Panc1 (cell line): ENCODE measurements at regions not wholly inside any gene's neighbourhood (a gene's known extent, or its start where the extent isn't known, plus 50 kb on each side); places are given as distances from the start of the nearest gene placed in this dataset.

ENCODE experiments used
- POLR2AphosphoS5 ChIP-seq: IDR thresholded peaks from 2 replicates; pipeline ENCODE4 v1.6.1; 2012; ENCODE audit warnings: mild to moderate bottlenecking, low read depth, low read length, moderate library complexity
- SIN3A ChIP-seq: IDR thresholded peaks from 2 replicates; pipeline ENCODE4 v1.6.1; 2012; ENCODE audit warnings: low read depth, mild to moderate bottlenecking, low read length, moderate library complexity, borderline replicate concordance; ENCODE audit not compliant: insufficient read depth
- TF ChIP-seq, protein P1 (sequence below): fragments of 450-650 bp; IDR thresholded peaks from 2 replicates; pipeline ENCODE4 v1.5.1; 2017; ENCODE audit warnings: mild to moderate bottlenecking
- TF ChIP-seq, protein P2 (sequence below), 2 experiments: IDR thresholded peaks; 2 replicates each; pipeline ENCODE4 v1.6.1; 2011 to 2012; ENCODE audit warnings: low read depth in 2 of 2, control low read depth in 1 of 2, low read length in 1 of 2, mild to moderate bottlenecking in 1 of 2, moderate library complexity in 1 of 2; ENCODE audit not compliant: insufficient read depth in 1 of 2

- TF ChIP-seq, protein P1, sequence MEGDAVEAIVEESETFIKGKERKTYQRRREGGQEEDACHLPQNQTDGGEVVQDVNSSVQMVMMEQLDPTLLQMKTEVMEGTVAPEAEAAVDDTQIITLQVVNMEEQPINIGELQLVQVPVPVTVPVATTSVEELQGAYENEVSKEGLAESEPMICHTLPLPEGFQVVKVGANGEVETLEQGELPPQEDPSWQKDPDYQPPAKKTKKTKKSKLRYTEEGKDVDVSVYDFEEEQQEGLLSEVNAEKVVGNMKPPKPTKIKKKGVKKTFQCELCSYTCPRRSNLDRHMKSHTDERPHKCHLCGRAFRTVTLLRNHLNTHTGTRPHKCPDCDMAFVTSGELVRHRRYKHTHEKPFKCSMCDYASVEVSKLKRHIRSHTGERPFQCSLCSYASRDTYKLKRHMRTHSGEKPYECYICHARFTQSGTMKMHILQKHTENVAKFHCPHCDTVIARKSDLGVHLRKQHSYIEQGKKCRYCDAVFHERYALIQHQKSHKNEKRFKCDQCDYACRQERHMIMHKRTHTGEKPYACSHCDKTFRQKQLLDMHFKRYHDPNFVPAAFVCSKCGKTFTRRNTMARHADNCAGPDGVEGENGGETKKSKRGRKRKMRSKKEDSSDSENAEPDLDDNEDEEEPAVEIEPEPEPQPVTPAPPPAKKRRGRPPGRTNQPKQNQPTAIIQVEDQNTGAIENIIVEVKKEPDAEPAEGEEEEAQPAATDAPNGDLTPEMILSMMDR: no peak
- TF ChIP-seq, protein P2, sequence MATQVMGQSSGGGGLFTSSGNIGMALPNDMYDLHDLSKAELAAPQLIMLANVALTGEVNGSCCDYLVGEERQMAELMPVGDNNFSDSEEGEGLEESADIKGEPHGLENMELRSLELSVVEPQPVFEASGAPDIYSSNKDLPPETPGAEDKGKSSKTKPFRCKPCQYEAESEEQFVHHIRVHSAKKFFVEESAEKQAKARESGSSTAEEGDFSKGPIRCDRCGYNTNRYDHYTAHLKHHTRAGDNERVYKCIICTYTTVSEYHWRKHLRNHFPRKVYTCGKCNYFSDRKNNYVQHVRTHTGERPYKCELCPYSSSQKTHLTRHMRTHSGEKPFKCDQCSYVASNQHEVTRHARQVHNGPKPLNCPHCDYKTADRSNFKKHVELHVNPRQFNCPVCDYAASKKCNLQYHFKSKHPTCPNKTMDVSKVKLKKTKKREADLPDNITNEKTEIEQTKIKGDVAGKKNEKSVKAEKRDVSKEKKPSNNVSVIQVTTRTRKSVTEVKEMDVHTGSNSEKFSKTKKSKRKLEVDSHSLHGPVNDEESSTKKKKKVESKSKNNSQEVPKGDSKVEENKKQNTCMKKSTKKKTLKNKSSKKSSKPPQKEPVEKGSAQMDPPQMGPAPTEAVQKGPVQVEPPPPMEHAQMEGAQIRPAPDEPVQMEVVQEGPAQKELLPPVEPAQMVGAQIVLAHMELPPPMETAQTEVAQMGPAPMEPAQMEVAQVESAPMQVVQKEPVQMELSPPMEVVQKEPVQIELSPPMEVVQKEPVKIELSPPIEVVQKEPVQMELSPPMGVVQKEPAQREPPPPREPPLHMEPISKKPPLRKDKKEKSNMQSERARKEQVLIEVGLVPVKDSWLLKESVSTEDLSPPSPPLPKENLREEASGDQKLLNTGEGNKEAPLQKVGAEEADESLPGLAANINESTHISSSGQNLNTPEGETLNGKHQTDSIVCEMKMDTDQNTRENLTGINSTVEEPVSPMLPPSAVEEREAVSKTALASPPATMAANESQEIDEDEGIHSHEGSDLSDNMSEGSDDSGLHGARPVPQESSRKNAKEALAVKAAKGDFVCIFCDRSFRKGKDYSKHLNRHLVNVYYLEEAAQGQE (IDR thresholded peaks at IDR 0.05; ENCODE audit: insufficient read depth in 1 of 2, low read depth in 2 of 2, low read length in 1 of 2): no peak
- TF ChIP-seq POLR2AphosphoS5: no peak
- no peak for TF ChIP-seq SIN3A
Observed at GRCh38 chr1:175839779-175840669, 96.6 kb upstream of the TNR start.
